A549 (cell line): ENCODE measurements at regions not wholly inside any gene's neighbourhood (a gene's known extent, or its start where the extent isn't known, plus 50 kb on each side); places are given as distances from the start of the nearest gene placed in this dataset.

Experiments used
- ATAC-seq, 2 experiments: fragments of 200-7000 bp in 1 of 2; fragments of >200 bp in 1 of 2; cut with Nextera tagmentation in 1 of 2; cut with Tn5 transposase in 1 of 2; 3 replicates each; pipeline versions ENCODE4 v1.8.0 to v1.9.1; 2018 to 2020; ENCODE audit warnings: mild to moderate bottlenecking in 1 of 2, moderate library complexity in 1 of 2
- CTCF ChIA-PET: fragments of 300-600 bp; sonication (Branson Sonifier 250); formaldehyde crosslinking; extraction: SDS; loops from one replicate; lab custom pipeline; 2021; ENCODE audit warnings: antibody characterized with exemption, inconsistent platforms; lab: Yijun Ruan, JAX
- POLR2A ChIA-PET: fragments of 350-600 bp; formaldehyde crosslinking; extraction: SDS; loops from one replicate; lab custom pipeline; 2021; ENCODE audit warnings: antibody characterized with exemption, inconsistent platforms; lab: Yijun Ruan, JAX
- DNase-seq, 2 experiments: peaks; one replicate each; pipeline versions ENCODE4 v3.0.0 to v3.0.0-alpha.2; 2011 to 2016; ENCODE audit warnings: low read depth in 1 of 2, low spot score in 1 of 2
- FAIRE-seq: peaks from 2 replicates; lab custom pipeline; 2011; peaks lifted over from hg19 to GRCh38; lab: Jason Lieb, UNC
- H3K27ac ChIP-seq, 2 experiments: fragments of >200 bp; sonication (Bioruptor Twin); formaldehyde crosslinking; 3 replicates each; pipeline ENCODE4 v1.5.1; 2016 to 2017
- H3K4me1 ChIP-seq: fragments of >200 bp; sonication (Bioruptor Twin); formaldehyde crosslinking; 3 replicates; pipeline ENCODE4 v1.6.1; 2016
- H3K4me2 ChIP-seq: fragments of >200 bp; sonication (Bioruptor Twin); formaldehyde crosslinking; 3 replicates; pipeline ENCODE4 v1.6.1; 2016
- H3K4me3 ChIP-seq: fragments of >200 bp; sonication (Bioruptor Twin); formaldehyde crosslinking; 3 replicates; pipeline ENCODE4 v1.5.1; 2016
- H3K9me3 ChIP-seq: fragments of >200 bp; sonication (Bioruptor Twin); formaldehyde crosslinking; 3 replicates; pipeline ENCODE4 v1.6.1; 2016
- BHLHE40 ChIP-seq: IDR thresholded peaks from 2 replicates; pipeline ENCODE4 v1.6.1; 2012; ENCODE audit warnings: low read depth, low read length, inconsistent platforms
- CBX2 ChIP-seq: fragments of 200-600 bp; sonication (generic); IDR thresholded peaks from 2 replicates; pipeline ENCODE4 v1.6.1; 2016; ENCODE audit warnings: low read depth, mild to moderate bottlenecking, borderline replicate concordance
- CEBPB ChIP-seq, 2 experiments: fragments of >200 bp in 1 of 2; sonication (Bioruptor Twin) in 1 of 2; formaldehyde crosslinking in 1 of 2; IDR thresholded peaks; 2 replicates each; pipeline ENCODE4 v1.6.1; 2012 to 2016
- CHD4 ChIP-seq: fragments of 200-600 bp; sonication (generic); IDR thresholded peaks from 2 replicates; pipeline ENCODE4 v1.6.1; 2016; ENCODE audit warnings: antibody characterized with exemption, mild to moderate bottlenecking, borderline replicate concordance
- E2F6 ChIP-seq: IDR thresholded peaks from 2 replicates; pipeline ENCODE4 v1.6.1; 2012; ENCODE audit warnings: low read depth, borderline replicate concordance
- FOSB ChIP-seq: fragments of 250-450 bp; sonication (Bioruptor Pico); IDR thresholded peaks from 2 replicates; pipeline ENCODE4 v1.5.0; 2020; ENCODE audit warnings: mild to moderate bottlenecking, moderate library complexity
- FOSL2 ChIP-seq, 2 experiments: fragments of 450-650 bp in 1 of 2; fragments of >200 bp in 1 of 2; sonication (Bioruptor Twin) in 1 of 2; formaldehyde crosslinking; IDR thresholded peaks; 2 replicates each; pipeline versions ENCODE4 v1.5.0 to v1.6.1; 2016 to 2020; ENCODE audit warnings: mild to moderate bottlenecking in 1 of 2, moderate library complexity in 1 of 2
- FOXS1 ChIP-seq: fragments of 250-450 bp; sonication (Bioruptor Pico); IDR thresholded peaks from 2 replicates; pipeline ENCODE4 v1.5.0; 2020; ENCODE audit warnings: mild to moderate bottlenecking, moderate library complexity
- GATA3 ChIP-seq: IDR thresholded peaks from 2 replicates; pipeline ENCODE4 v1.6.1; 2012; ENCODE audit warnings: borderline replicate concordance
- HEYL ChIP-seq: fragments of 250-450 bp; sonication (Bioruptor Pico); IDR thresholded peaks from 2 replicates; pipeline ENCODE4 v1.8.0; 2021; ENCODE audit warnings: mild to moderate bottlenecking, moderate library complexity
- HOXA7 ChIP-seq: fragments of 250-450 bp; sonication (Bioruptor Pico); IDR thresholded peaks from 2 replicates; pipeline ENCODE4 v1.5.0; 2020; ENCODE audit warnings: mild to moderate bottlenecking, moderate library complexity
- JUN ChIP-seq, 2 experiments: fragments of >200 bp; sonication (Bioruptor Twin); formaldehyde crosslinking; IDR thresholded peaks; 2 replicates in 1 of 2; 3 replicates in 1 of 2; pipeline ENCODE4 v1.6.1; 2016 to 2017
- JUNB ChIP-seq: fragments of >200 bp; sonication (Bioruptor Twin); formaldehyde crosslinking; IDR thresholded peaks from 2 replicates; pipeline ENCODE4 v1.6.1; 2016
- KDM5A ChIP-seq: fragments of 200-600 bp; sonication (generic); IDR thresholded peaks from 2 replicates; pipeline ENCODE4 v1.6.1; 2016; ENCODE audit warnings: antibody characterized with exemption, mild to moderate bottlenecking
- MAZ ChIP-seq: fragments of 150-350 bp; IDR thresholded peaks from 2 replicates; pipeline ENCODE4 v1.6.1; 2014; ENCODE audit warnings: antibody characterized with exemption, low read depth, low read length, borderline replicate concordance
- MYC ChIP-seq: IDR thresholded peaks from 2 replicates; pipeline ENCODE4 v1.6.1; 2012; ENCODE audit warnings: mild to moderate bottlenecking, inconsistent platforms, low read length, improper control_type of control experiment, borderline replicate concordance
- NPAS2 ChIP-seq: fragments of 250-450 bp; sonication (Bioruptor Pico); IDR thresholded peaks from 2 replicates; pipeline ENCODE4 v1.8.0; 2022; ENCODE audit warnings: mild to moderate bottlenecking, moderate library complexity, borderline replicate concordance
- RAD21 ChIP-seq, 2 experiments: fragments of >200 bp in 1 of 2; sonication (Bioruptor Twin) in 1 of 2; formaldehyde crosslinking in 1 of 2; IDR thresholded peaks in 1 of 2; conservative IDR thresholded peaks in 1 of 2; 2 replicates in 1 of 2; 3 replicates in 1 of 2; pipeline ENCODE4 v1.6.1; 2012 to 2018; ENCODE audit warnings: inconsistent platforms in 1 of 2
- RARB ChIP-seq: fragments of 250-450 bp; sonication (Bioruptor Pico); IDR thresholded peaks from 2 replicates; pipeline ENCODE4 v1.8.0; 2021; ENCODE audit warnings: mild to moderate bottlenecking, moderate library complexity
- SMC3 ChIP-seq: fragments of >200 bp; sonication (Bioruptor Twin); formaldehyde crosslinking; IDR thresholded peaks from 3 replicates; pipeline ENCODE4 v1.6.1; 2018; ENCODE audit warnings: inconsistent platforms
- TFCP2L1 ChIP-seq: fragments of 250-450 bp; sonication (Bioruptor Pico); IDR thresholded peaks from 2 replicates; pipeline ENCODE4 v1.5.0; 2021; ENCODE audit warnings: mild to moderate bottlenecking
- ZSCAN20 ChIP-seq: fragments of 250-450 bp; sonication (Bioruptor Pico); IDR thresholded peaks from 2 replicates; pipeline ENCODE4 v1.8.0; 2022; ENCODE audit warnings: mild to moderate bottlenecking, moderate library complexity
- WGBS: methylation state at CpG from one replicate; pipeline ENCODE4 v1.1.6; 2017; ENCODE audit errors: missing lambda C conversion rate; 5-methylcytosine and 5-hydroxymethylcytosine counted together
- TF ChIP-seq, protein P1 (sequence below): fragments of >200 bp; sonication (Bioruptor Twin); formaldehyde crosslinking; IDR thresholded peaks from 2 replicates; pipeline ENCODE4 v1.6.1; 2016
- TF ChIP-seq, protein P2 (sequence below): fragments of 250-450 bp; sonication (Bioruptor Pico); IDR thresholded peaks from 2 replicates; pipeline ENCODE4 v1.5.0; 2021; ENCODE audit warnings: mild to moderate bottlenecking, moderate library complexity, borderline replicate concordance
- TF ChIP-seq, protein P3 (sequence below): IDR thresholded peaks from 2 replicates; pipeline ENCODE4 v1.6.1; 2012

- no peaks in the 10 kb centered on the region for H3K4me1 ChIP-seq
- H3K4me2 ChIP-seq: no peak overlapping the region
- no peak overlapping the region for H3K4me3 ChIP-seq
- ChIA-PET CTCF (interaction anchor here (1.0 to 5.5 kb wide), 8 partner anchors 13 to 556 kb away, joined by 3 to 26 read pairs (median 5); no protein-coding TSS in a partner anchor), POLR2A (no interaction called here)
- no peak overlapping the region for H3K27ac ChIP-seq
- ATAC-seq: no peak
- 33% methylated on average over 1 of the region's 1 CpG for WGBS
- H3K9me3 ChIP-seq: no peaks in the 10 kb centered on the region
- no peak for TF ChIP-seq ZSCAN20 (CRISPR knock-in tag)
- TF ChIP-seq RAD21 (conservative IDR thresholded peaks at IDR 0.05 in 1 of 2, IDR thresholded peaks at IDR 0.05 in 1 of 2): no peak
- TF ChIP-seq BHLHE40: no peak
- no peak for TF ChIP-seq CBX2
- TF ChIP-seq SMC3: no peak
- TF ChIP-seq, protein P1, sequence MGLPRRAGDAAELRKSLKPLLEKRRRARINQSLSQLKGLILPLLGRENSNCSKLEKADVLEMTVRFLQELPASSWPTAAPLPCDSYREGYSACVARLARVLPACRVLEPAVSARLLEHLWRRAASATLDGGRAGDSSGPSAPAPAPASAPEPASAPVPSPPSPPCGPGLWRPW: no peak
- TF ChIP-seq MAZ: no peak
- no peak for TF ChIP-seq FOSL2 (IDR thresholded peaks at IDR 0.05)
- TF ChIP-seq FOSL2 (CRISPR knock-in tag; IDR thresholded peaks at IDR 0.05): no peak
- TF ChIP-seq, protein P2, sequence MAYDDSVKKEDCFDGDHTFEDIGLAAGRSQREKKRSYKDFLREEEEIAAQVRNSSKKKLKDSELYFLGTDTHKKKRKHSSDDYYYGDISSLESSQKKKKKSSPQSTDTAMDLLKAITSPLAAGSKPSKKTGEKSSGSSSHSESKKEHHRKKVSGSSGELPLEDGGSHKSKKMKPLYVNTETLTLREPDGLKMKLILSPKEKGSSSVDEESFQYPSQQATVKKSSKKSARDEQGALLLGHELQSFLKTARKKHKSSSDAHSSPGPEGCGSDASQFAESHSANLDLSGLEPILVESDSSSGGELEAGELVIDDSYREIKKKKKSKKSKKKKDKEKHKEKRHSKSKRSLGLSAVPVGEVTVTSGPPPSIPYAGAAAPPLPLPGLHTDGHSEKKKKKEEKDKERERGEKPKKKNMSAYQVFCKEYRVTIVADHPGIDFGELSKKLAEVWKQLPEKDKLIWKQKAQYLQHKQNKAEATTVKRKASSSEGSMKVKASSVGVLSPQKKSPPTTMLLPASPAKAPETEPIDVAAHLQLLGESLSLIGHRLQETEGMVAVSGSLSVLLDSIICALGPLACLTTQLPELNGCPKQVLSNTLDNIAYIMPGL (CRISPR knock-in tag): no peak
- no peak for FAIRE-seq
- no peak for DNase-seq
These were observed 374.9 kb upstream of the CAMK1G start for GRCh38 chr1:209208648-209209047.

DNA sequence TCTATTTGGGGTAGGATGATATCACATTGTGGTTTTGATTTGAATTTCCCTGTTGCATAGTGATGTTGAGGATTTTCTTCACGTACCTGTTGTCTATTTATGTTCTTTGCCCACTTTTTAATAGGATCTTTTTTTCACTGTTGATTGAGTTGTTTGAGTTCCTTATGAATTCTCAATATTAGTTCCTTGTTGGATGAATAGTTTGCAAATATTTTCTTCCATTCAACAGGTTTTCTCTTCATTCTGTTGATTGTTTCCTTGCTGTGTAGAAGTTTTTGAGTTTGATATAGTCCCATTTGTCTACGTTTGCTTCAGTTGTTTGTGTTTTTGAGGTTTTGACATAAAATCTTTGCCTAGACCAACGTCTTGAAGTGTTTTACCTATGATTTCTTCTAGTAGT, 369.5 kb upstream of the CAMK1G start:
- no peak for ATAC-seq

GRCh38 chr1:209215826-209216225, 367.7 kb upstream of the CAMK1G start:
- H3K27ac ChIP-seq: no peak overlapping the region
- TF ChIP-seq, protein P3, sequence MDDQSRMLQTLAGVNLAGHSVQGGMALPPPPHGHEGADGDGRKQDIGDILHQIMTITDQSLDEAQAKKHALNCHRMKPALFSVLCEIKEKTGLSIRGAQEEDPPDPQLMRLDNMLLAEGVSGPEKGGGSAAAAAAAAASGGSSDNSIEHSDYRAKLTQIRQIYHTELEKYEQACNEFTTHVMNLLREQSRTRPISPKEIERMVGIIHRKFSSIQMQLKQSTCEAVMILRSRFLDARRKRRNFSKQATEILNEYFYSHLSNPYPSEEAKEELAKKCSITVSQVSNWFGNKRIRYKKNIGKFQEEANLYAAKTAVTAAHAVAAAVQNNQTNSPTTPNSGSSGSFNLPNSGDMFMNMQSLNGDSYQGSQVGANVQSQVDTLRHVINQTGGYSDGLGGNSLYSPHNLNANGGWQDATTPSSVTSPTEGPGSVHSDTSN: no peak
- TF ChIP-seq JUN (IDR thresholded peaks at IDR 0.05) (no peak), GATA3 (no peak), HEYL (no peak), HOXA7 (CRISPR knock-in tag) (no peak), E2F6 (no peak), JUNB (no peak)
- H3K9me3 ChIP-seq: 0 out of 3 replicates have a peak, but pooled peaks cover 7% of the 10 kb centered on the region
- H3K4me1 ChIP-seq: no peaks in the 10 kb centered on the region
- no peak for FAIRE-seq
- no peak for ATAC-seq
- no peak overlapping the region for H3K4me2 ChIP-seq
- no peak for DNase-seq
- POLR2A ChIA-PET: no interaction called here
- H3K4me3 ChIP-seq: no peak overlapping the region
- CTCF ChIA-PET: interaction anchor here (2.1 kb wide), 1 partner anchor 12 kb away, joined by 5 read pairs; no protein-coding TSS in a partner anchor

More for the DNA sequence above, 369.5 kb upstream of the CAMK1G start:
- Histone ChIP-seq H3K4me3 (no peak overlapping the region), H3K27ac (no peak overlapping the region), H3K9me3 (0 out of 3 replicates have a peak, but pooled peaks cover 7% of the 10 kb centered on the region), H3K4me2 (no peak overlapping the region), H3K4me1 (no peaks in the 10 kb centered on the region)
- DNase-seq: no peak
- POLR2A ChIA-PET: no interaction called here
- CTCF ChIA-PET: no interaction called here
- FAIRE-seq: no peak
- TF ChIP-seq FOXS1 (CRISPR knock-in tag) (no peak), MAZ (no peak), JUN (IDR thresholded peaks at IDR 0.05) (no peak), HOXA7 (CRISPR knock-in tag) (no peak), E2F6 (no peak), RARB (CRISPR knock-in tag) (no peak), NPAS2 (CRISPR knock-in tag) (no peak), TFCP2L1 (no peak), HEYL (no peak), JUNB (no peak), SMC3 (no peak), KDM5A (no peak), FOSB (no peak), CHD4 (no peak), CEBPB (IDR thresholded peaks at IDR 0.05) (no peak), MYC (no peak)
- TF ChIP-seq, protein P2 (CRISPR knock-in tag): no peak
- WGBS: 4% methylated on average over 3 of the region's 3 CpGs
